ENCODE measurements at regions not wholly inside any gene's neighbourhood (a gene's known extent, or its start where the extent isn't known, plus 50 kb on each side); places are given as distances from the start of the nearest gene placed in this dataset.

DNA sequence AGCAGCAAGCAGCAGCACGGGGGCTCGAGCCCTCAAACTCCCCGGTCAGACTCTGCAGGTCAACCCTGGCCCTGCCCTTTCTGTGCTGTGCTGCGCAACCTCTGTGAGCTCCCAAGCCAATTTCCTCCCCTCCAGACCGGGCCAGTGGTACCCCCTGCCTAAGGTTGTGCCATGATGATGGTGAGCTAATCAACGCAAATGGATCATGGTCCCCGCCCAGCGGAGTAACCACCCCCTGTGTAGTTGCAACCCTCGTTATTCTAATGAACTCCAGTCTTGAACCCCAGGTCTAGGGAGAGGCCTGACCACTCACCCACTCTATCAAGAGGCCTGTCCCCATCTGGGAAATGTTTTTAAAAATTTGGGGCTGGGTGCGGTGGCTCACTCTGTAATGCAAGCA is 201.8 kb upstream of the FOXF1 start:
- TF ChIP-seq TAF1 (IDR thresholded peaks at IDR 0.05; ENCODE audit: borderline replicate concordance, low read depth, low read length) = no peak
- no peak for TF ChIP-seq POLR2A (IDR thresholded peaks at IDR 0.05; ENCODE audit: low read depth, low read length)
- no peak for TF ChIP-seq POLR2AphosphoS5 (IDR thresholded peaks at IDR 0.05; ENCODE audit: low read depth, low read length)
